Neural cell (in vitro differentiated cells): ENCODE measurements at regions not wholly inside any gene's neighbourhood (a gene's known extent, or its start where the extent isn't known, plus 50 kb on each side); places are given as distances from the start of the nearest gene placed in this dataset.

ENCODE experiments used
- H2AFZ ChIP-seq: fragments of 200-600, 300-800 bp; sonication (generic), shearing (Covaris generic); 2 replicates; pipeline ENCODE4 v1.6.0; 2014; ENCODE audit warnings: low read depth, mild to moderate bottlenecking, antibody characterized with exemption, low read length, moderate library complexity
- H3F3A ChIP-seq: fragments of 200-600 bp; shearing (Covaris generic); 2 replicates; pipeline ENCODE4 v1.6.1; 2016; ENCODE audit warnings: mild to moderate bottlenecking, moderate library complexity, mixed read lengths, antibody characterized with exemption, low read length; ENCODE audit not compliant: insufficient read depth, poor library complexity, severe bottlenecking
- H3K27ac ChIP-seq: fragments of 200-600, 300-800 bp; sonication (generic), shearing (Covaris generic); 2 replicates; pipeline ENCODE4 v1.5.1; 2014; ENCODE audit warnings: mild to moderate bottlenecking, low read length, moderate library complexity
- H3K27me3 ChIP-seq: fragments of 300-800, 200-600 bp; sonication (generic), shearing (Covaris generic); 2 replicates; pipeline ENCODE4 v1.6.0; 2014; ENCODE audit warnings: mild to moderate bottlenecking, low read depth, low read length, moderate library complexity; ENCODE audit not compliant: insufficient read depth
- H3K36me3 ChIP-seq: fragments of 300-800, 200-600 bp; sonication (generic), shearing (Covaris generic); 2 replicates; pipeline ENCODE4 v1.5.1; 2014; ENCODE audit warnings: mild to moderate bottlenecking, antibody characterized with exemption, low read length, moderate library complexity; ENCODE audit not compliant: insufficient read depth
- H3K4me2 ChIP-seq: fragments of 300-800, 200-600 bp; sonication (generic), shearing (Covaris generic); 2 replicates; pipeline ENCODE4 v1.6.0; 2014; ENCODE audit warnings: mild to moderate bottlenecking, low read length
- H3K4me3 ChIP-seq: fragments of 300-800, 200-600 bp; sonication (generic), shearing (Covaris generic); 2 replicates; pipeline ENCODE4 v1.5.1; 2014; ENCODE audit warnings: mild to moderate bottlenecking, low read length, moderate library complexity
- H3K79me2 ChIP-seq: fragments of 200-600 bp; shearing (Covaris generic); replicated peaks from 2 replicates; pipeline ENCODE4 v1.6.0; 2014; ENCODE audit warnings: mild to moderate bottlenecking, low read length, moderate library complexity; ENCODE audit not compliant: insufficient read depth
- H3K9ac ChIP-seq: fragments of 300-800, 200-600 bp; sonication (generic), shearing (Covaris generic); 2 replicates; pipeline ENCODE4 v1.6.1; 2016; ENCODE audit warnings: mild to moderate bottlenecking, low read length, mixed read lengths
- H3K9me2 ChIP-seq: fragments of 200-600 bp; shearing (Covaris generic); 2 replicates; pipeline ENCODE4 v1.6.1; 2016; ENCODE audit warnings: mild to moderate bottlenecking, low read length, mixed read lengths; ENCODE audit not compliant: insufficient read depth
- H3K9me3 ChIP-seq: fragments of 200-600, 300-800 bp; sonication (generic), shearing (Covaris generic); 2 replicates; pipeline ENCODE4 v1.6.1; 2016; ENCODE audit warnings: mild to moderate bottlenecking, mixed run types, low read length, moderate library complexity, mixed read lengths
- H4K20me1 ChIP-seq: fragments of 200-600 bp; shearing (Covaris generic); 2 replicates; pipeline ENCODE4 v1.6.1; 2016; ENCODE audit warnings: mild to moderate bottlenecking, mixed run types; ENCODE audit not compliant: insufficient read depth
- EP300 ChIP-seq: fragments of 450-650 bp; conservative IDR thresholded peaks from 2 replicates; pipeline ENCODE4 v1.6.1; 2014; ENCODE audit warnings: antibody characterized with exemption, mild to moderate bottlenecking, moderate library complexity; ENCODE audit not compliant: poor library complexity, severe bottlenecking
- EZH2 ChIP-seq: fragments of 200-600, 300-800 bp; shearing (Covaris generic), sonication (generic); IDR thresholded peaks from 2 replicates; pipeline ENCODE4 v1.6.1; 2014; ENCODE audit warnings: antibody characterized with exemption, low read length, borderline replicate concordance, mild to moderate bottlenecking; ENCODE audit not compliant: insufficient read depth, poor library complexity, severe bottlenecking
- MXI1 ChIP-seq: fragments of 450-650 bp; conservative IDR thresholded peaks from 2 replicates; pipeline ENCODE4 v1.6.1; 2014; ENCODE audit warnings: antibody characterized with exemption, mild to moderate bottlenecking; ENCODE audit not compliant: poor library complexity, severe bottlenecking
- POLR2AphosphoS5 ChIP-seq: IDR thresholded peaks from 2 replicates; pipeline ENCODE4 v1.6.1; 2012
- RAD21 ChIP-seq: fragments of 450-650 bp; conservative IDR thresholded peaks from 2 replicates; pipeline ENCODE4 v1.6.1; 2014; ENCODE audit warnings: antibody characterized with exemption, mild to moderate bottlenecking, moderate library complexity
- SMC3 ChIP-seq: fragments of 450-650 bp; conservative IDR thresholded peaks from 2 replicates; pipeline ENCODE4 v1.6.1; 2014; ENCODE audit warnings: antibody characterized with exemption, mild to moderate bottlenecking, moderate library complexity; ENCODE audit not compliant: poor library complexity
- TAF1 ChIP-seq: IDR thresholded peaks from 2 replicates; pipeline ENCODE4 v1.6.1; 2012; ENCODE audit warnings: low read depth
- TF ChIP-seq, protein P1 (sequence below): IDR thresholded peaks from 2 replicates; pipeline ENCODE4 v1.6.1; 2012; ENCODE audit warnings: borderline replicate concordance
- TF ChIP-seq, protein P2 (sequence below): fragments of 450-650 bp; IDR thresholded peaks from 2 replicates; pipeline ENCODE4 v1.5.1; 2014; ENCODE audit warnings: antibody characterized with exemption, mild to moderate bottlenecking, moderate library complexity; ENCODE audit not compliant: poor library complexity, severe bottlenecking

DNA sequence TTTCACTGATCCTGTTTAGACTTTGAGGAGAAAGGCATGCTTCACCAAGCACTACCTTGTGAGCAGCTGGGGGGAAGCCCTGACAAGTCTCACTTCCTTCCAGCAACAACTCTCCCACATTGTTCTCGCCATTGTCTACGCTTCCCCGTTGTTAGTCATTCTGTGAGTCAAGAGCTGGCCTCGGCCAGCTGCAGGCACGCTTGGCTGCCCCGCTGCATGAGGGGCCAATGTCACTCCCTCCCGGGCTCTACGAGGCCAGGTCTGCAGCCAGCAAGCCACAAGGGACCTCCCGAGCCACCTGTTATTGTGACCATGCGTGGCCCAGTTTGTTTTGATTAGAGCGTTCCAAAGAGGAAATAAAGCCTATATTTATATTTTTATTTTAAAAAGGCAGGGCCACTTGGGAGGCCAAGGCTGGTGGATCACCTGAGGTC is 220.9 kb downstream of the FOXO1 start:
- Histone ChIP-seq H3K9me3 (peaks cover 2% of the 10 kb centered on the region), H2AFZ (no peak overlapping the region), H3K9me2 (no peaks in the 10 kb centered on the region), H3F3A (no peaks in the 10 kb centered on the region), H3K9ac (no peak overlapping the region), H3K36me3 (no peaks in the 10 kb centered on the region), H3K4me2 (no peak overlapping the region), H3K27ac (no peak overlapping the region), H4K20me1 (no peaks in the 10 kb centered on the region), H3K4me3 (no peak overlapping the region), H3K27me3 (no peaks in the 10 kb centered on the region), H3K79me2 (no peaks in the 10 kb centered on the region)
- TF ChIP-seq EP300 (no peak), TAF1 (no peak), POLR2AphosphoS5 (no peak), SMC3 (no peak), EZH2 (no peak), MXI1 (no peak), RAD21 (no peak)
- TF ChIP-seq, protein P1, sequence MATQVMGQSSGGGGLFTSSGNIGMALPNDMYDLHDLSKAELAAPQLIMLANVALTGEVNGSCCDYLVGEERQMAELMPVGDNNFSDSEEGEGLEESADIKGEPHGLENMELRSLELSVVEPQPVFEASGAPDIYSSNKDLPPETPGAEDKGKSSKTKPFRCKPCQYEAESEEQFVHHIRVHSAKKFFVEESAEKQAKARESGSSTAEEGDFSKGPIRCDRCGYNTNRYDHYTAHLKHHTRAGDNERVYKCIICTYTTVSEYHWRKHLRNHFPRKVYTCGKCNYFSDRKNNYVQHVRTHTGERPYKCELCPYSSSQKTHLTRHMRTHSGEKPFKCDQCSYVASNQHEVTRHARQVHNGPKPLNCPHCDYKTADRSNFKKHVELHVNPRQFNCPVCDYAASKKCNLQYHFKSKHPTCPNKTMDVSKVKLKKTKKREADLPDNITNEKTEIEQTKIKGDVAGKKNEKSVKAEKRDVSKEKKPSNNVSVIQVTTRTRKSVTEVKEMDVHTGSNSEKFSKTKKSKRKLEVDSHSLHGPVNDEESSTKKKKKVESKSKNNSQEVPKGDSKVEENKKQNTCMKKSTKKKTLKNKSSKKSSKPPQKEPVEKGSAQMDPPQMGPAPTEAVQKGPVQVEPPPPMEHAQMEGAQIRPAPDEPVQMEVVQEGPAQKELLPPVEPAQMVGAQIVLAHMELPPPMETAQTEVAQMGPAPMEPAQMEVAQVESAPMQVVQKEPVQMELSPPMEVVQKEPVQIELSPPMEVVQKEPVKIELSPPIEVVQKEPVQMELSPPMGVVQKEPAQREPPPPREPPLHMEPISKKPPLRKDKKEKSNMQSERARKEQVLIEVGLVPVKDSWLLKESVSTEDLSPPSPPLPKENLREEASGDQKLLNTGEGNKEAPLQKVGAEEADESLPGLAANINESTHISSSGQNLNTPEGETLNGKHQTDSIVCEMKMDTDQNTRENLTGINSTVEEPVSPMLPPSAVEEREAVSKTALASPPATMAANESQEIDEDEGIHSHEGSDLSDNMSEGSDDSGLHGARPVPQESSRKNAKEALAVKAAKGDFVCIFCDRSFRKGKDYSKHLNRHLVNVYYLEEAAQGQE = no peak
- TF ChIP-seq, protein P2, sequence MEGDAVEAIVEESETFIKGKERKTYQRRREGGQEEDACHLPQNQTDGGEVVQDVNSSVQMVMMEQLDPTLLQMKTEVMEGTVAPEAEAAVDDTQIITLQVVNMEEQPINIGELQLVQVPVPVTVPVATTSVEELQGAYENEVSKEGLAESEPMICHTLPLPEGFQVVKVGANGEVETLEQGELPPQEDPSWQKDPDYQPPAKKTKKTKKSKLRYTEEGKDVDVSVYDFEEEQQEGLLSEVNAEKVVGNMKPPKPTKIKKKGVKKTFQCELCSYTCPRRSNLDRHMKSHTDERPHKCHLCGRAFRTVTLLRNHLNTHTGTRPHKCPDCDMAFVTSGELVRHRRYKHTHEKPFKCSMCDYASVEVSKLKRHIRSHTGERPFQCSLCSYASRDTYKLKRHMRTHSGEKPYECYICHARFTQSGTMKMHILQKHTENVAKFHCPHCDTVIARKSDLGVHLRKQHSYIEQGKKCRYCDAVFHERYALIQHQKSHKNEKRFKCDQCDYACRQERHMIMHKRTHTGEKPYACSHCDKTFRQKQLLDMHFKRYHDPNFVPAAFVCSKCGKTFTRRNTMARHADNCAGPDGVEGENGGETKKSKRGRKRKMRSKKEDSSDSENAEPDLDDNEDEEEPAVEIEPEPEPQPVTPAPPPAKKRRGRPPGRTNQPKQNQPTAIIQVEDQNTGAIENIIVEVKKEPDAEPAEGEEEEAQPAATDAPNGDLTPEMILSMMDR = no peak

DNA sequence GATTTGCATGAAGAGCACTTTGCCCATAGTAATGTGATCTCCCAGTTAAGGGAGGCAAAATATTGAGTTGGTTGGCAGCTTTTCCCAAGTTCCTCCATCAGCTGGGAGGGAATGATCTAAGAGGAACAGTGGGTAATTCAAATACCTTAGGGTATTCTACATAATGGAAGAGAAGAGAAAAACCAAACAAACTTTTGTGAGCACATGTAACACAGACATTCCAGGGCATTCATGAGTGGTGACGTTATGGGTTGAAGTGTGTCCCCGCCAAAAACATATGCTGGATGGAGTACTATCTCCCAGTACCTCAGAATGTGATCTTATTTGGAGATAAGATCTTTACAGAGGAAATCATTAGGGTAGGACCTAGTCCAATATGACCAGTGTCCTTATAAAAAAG is 220.1 kb downstream of the FOXO1 start:
- TF ChIP-seq, protein P1 = no peak
- TF ChIP-seq EZH2 (no peak), MXI1 (no peak), EP300 (no peak), RAD21 (no peak), POLR2AphosphoS5 (no peak), TAF1 (no peak), SMC3 (no peak)
- TF ChIP-seq, protein P2 = no peak
- H4K20me1 ChIP-seq = no peaks in the 10 kb centered on the region
- no peaks in the 10 kb centered on the region for H3F3A ChIP-seq
- H3K79me2 ChIP-seq = no peaks in the 10 kb centered on the region
- H3K27ac ChIP-seq = no peak overlapping the region
- no peaks in the 10 kb centered on the region for H3K9me2 ChIP-seq
- H3K36me3 ChIP-seq = no peaks in the 10 kb centered on the region
- no peak overlapping the region for H3K4me3 ChIP-seq
- H3K4me2 ChIP-seq = no peak overlapping the region
- peaks cover 2% of the 10 kb centered on the region for H3K9me3 ChIP-seq
- H3K9ac ChIP-seq = no peak overlapping the region
- H3K27me3 ChIP-seq = no peaks in the 10 kb centered on the region
- no peak overlapping the region for H2AFZ ChIP-seq
